PC-3 (cell line): ENCODE measurements at regions not wholly inside any gene's neighbourhood (a gene's known extent, or its start where the extent isn't known, plus 50 kb on each side); places are given as distances from the start of the nearest gene placed in this dataset.

Experiments used
- ATAC-seq: fragments of 200-7000 bp; cut with Tn5 transposase; 2 replicates; pipeline ENCODE4 v1.9.1; 2020; ENCODE audit warnings: mild to moderate bottlenecking, moderate library complexity
- BruUV-seq: library from RNA; stranded (reverse); fragments of 400-500 nt; replicated peaks from 2 replicates; lab custom pipeline; 2021; lab: Mats Ljungman, UMichigan
- CTCF ChIA-PET: fragments of 300-600 bp; sonication (Branson Sonifier 250); formaldehyde crosslinking; loops from one replicate; lab custom pipeline; 2022; ENCODE audit warnings: antibody characterized with exemption; lab: Charles Lee
- POLR2A ChIA-PET: fragments of 300-600 bp; sonication (Branson Sonifier 250); formaldehyde crosslinking; loops from one replicate; lab custom pipeline; 2022; ENCODE audit warnings: antibody characterized with exemption; ENCODE audit not compliant: unreplicated experiment; lab: Charles Lee
- DNase-seq: peaks from one replicate; pipeline ENCODE4 v3.0.0-alpha.2; 2015
- H2AFZ ChIP-seq: fragments of 300-600 bp; sonication (generic); 2 replicates; pipeline ENCODE4 v1.6.0; 2016; ENCODE audit warnings: antibody characterized with exemption, low read length
- H3F3A ChIP-seq: fragments of 300-600 bp; sonication (generic); one replicate; pipeline ENCODE4 v1.6.0; 2017; ENCODE audit warnings: antibody characterized with exemption, low read length, control low read depth, mild to moderate bottlenecking; ENCODE audit not compliant: unreplicated experiment
- H3K27ac ChIP-seq: fragments of 300-600 bp; sonication (generic); 2 replicates; pipeline ENCODE4 v1.5.1; 2016; ENCODE audit warnings: mild to moderate bottlenecking, low read length
- H3K27me3 ChIP-seq: fragments of 300-600 bp; sonication (generic); 2 replicates; pipeline ENCODE4 v1.6.1; 2016; ENCODE audit warnings: low read length, mixed read lengths
- H3K36me3 ChIP-seq: fragments of 300-600 bp; sonication (generic); 2 replicates; pipeline ENCODE4 v1.6.1; 2016; ENCODE audit warnings: low read depth, mixed run types, low read length, mixed read lengths
- H3K4me1 ChIP-seq: fragments of 300-600 bp; sonication (generic); 2 replicates; pipeline ENCODE4 v1.5.1; 2016; ENCODE audit warnings: low read length; ENCODE audit not compliant: insufficient read depth
- H3K4me2 ChIP-seq: fragments of 300-600 bp; sonication (generic); 2 replicates; pipeline ENCODE4 v1.6.0; 2016; ENCODE audit warnings: low read length
- H3K4me3 ChIP-seq: fragments of 300-600 bp; sonication (generic); 2 replicates; pipeline ENCODE4 v1.5.1; 2016; ENCODE audit warnings: mild to moderate bottlenecking, low read length, mixed read lengths
- H3K79me2 ChIP-seq: fragments of 300-600 bp; sonication (generic); 2 replicates; pipeline ENCODE4 v1.6.1; 2017; ENCODE audit warnings: low read length, mixed read lengths
- H3K9ac ChIP-seq: fragments of 300-600 bp; sonication (generic); 2 replicates; pipeline ENCODE4 v1.6.0; 2016; ENCODE audit warnings: mild to moderate bottlenecking, low read length
- H3K9me2 ChIP-seq: fragments of 300-600 bp; sonication (generic); replicated peaks from 2 replicates; pipeline ENCODE4 v1.6.1; 2016; ENCODE audit warnings: mixed run types, low read length, mixed read lengths
- H3K9me3 ChIP-seq: fragments of 300-600 bp; sonication (generic); 2 replicates; pipeline ENCODE4 v1.6.1; 2016; ENCODE audit warnings: low read length, mixed read lengths
- H4K20me1 ChIP-seq: fragments of 300-600 bp; sonication (generic); 2 replicates; pipeline ENCODE4 v1.6.1; 2016; ENCODE audit warnings: low read length, mixed read lengths
- EZH2 ChIP-seq: fragments of 300-600 bp; sonication (generic); IDR thresholded peaks from one replicate; pipeline ENCODE4 v1.6.1; 2017; ENCODE audit warnings: antibody characterized with exemption, mild to moderate bottlenecking, low read length; ENCODE audit not compliant: unreplicated experiment
- EZH2phosphoT487 ChIP-seq: fragments of 300-600 bp; sonication (generic); IDR thresholded peaks from 2 replicates; pipeline ENCODE4 v1.6.1; 2018; ENCODE audit warnings: mild to moderate bottlenecking, antibody characterized with exemption, low read length, borderline replicate concordance
- intact Hi-C: fragments of 100-400 bp; cut with micrococcal nuclease; formaldehyde crosslinking; loops from 2 replicates; pipeline ENCODE4 v1.9.0; 2023
- TF ChIP-seq, protein P1 (sequence below): fragments of 300-600 bp; sonication (generic); conservative IDR thresholded peaks from 2 replicates; pipeline ENCODE4 v1.5.1; 2017; ENCODE audit warnings: antibody characterized with exemption, low read depth, mild to moderate bottlenecking, low read length

DNA sequence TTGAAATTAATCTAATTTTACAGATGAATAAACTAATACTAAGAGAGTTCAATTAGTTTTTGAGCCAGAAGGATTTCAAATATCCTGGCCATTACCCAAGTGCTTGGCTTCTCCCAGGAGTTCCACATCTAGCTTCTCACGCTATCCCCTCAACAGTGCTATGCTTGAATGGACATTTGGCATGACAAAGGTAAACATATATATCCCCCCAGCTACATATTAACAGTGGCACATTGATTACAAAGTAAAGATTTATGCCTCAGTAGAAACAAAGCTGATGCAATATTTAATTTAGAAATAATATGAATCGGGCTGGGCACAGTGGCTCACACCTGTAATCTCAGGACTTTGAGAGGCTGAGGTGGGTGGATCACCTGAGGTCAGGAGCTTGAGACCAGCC is 434.6 kb upstream of the PRMT6 start:
- Histone ChIP-seq H3F3A (peaks cover 6% of the 10 kb centered on the region), H3K79me2 (no peaks in the 10 kb centered on the region), H3K9ac (peak overlapping the region; percentile 77), H3K36me3 (no peaks in the 10 kb centered on the region), H3K9me2 (no peaks in the 10 kb centered on the region), H2AFZ (no peak overlapping the region), H3K9me3 (no peaks in the 10 kb centered on the region), H3K27me3 (no peaks in the 10 kb centered on the region), H3K4me1 (peaks cover 29% of the 10 kb centered on the region), H4K20me1 (no peaks in the 10 kb centered on the region), H3K4me2 (peak overlapping the region; percentile 27; the same call in 1 of the 2 replicates), H3K4me3 (no peak overlapping the region), H3K27ac (peak overlapping the region; percentile 97)
- intact Hi-C loops: loop anchor here (5.0 kb wide), 3 partner anchors 145 to 600 kb away; partner anchors contain the start of gene NTNG1
- TF ChIP-seq EZH2: no peak
- TF ChIP-seq, protein P1, sequence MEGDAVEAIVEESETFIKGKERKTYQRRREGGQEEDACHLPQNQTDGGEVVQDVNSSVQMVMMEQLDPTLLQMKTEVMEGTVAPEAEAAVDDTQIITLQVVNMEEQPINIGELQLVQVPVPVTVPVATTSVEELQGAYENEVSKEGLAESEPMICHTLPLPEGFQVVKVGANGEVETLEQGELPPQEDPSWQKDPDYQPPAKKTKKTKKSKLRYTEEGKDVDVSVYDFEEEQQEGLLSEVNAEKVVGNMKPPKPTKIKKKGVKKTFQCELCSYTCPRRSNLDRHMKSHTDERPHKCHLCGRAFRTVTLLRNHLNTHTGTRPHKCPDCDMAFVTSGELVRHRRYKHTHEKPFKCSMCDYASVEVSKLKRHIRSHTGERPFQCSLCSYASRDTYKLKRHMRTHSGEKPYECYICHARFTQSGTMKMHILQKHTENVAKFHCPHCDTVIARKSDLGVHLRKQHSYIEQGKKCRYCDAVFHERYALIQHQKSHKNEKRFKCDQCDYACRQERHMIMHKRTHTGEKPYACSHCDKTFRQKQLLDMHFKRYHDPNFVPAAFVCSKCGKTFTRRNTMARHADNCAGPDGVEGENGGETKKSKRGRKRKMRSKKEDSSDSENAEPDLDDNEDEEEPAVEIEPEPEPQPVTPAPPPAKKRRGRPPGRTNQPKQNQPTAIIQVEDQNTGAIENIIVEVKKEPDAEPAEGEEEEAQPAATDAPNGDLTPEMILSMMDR: no peak
- TF ChIP-seq EZH2phosphoT487: no peak
- DNase-seq: peak; percentile 77
- no peak for ATAC-seq
- ChIA-PET POLR2A (no interaction called here), CTCF (no interaction called here)
- BruUV-seq: no TSS peak

GRCh38 chr1:106637566-106637965 is 418.9 kb upstream of the PRMT6 start:
- intact Hi-C loops: no loop called here
- CTCF ChIA-PET: no interaction called here
- no TSS peak for BruUV-seq

GRCh38 chr1:106646261-106646784 is 410.2 kb upstream of the PRMT6 start:
- intact Hi-C loops: no loop called here
- no peaks in the 10 kb centered on the region for H3K9me3 ChIP-seq
- H3K9me2 ChIP-seq: no peaks in the 10 kb centered on the region
- ChIA-PET POLR2A (no interaction called here), CTCF (no interaction called here)
- H3F3A ChIP-seq: no peaks in the 10 kb centered on the region
- no peaks in the 10 kb centered on the region for H3K4me1 ChIP-seq
- ATAC-seq (no peak), DNase-seq (no peak)
- H3K27me3 ChIP-seq: no peaks in the 10 kb centered on the region
- H3K4me3 ChIP-seq: no peak overlapping the region
- no peaks in the 10 kb centered on the region for H3K36me3 ChIP-seq
- BruUV-seq: no TSS peak
- H3K9ac ChIP-seq: no peak overlapping the region
- no peaks in the 10 kb centered on the region for H4K20me1 ChIP-seq
- no peaks in the 10 kb centered on the region for H3K79me2 ChIP-seq
- H3K4me2 ChIP-seq: no peak overlapping the region
- TF ChIP-seq EZH2phosphoT487 (no peak), EZH2 (no peak)
- TF ChIP-seq, protein P1: no peak
- H2AFZ ChIP-seq: no peak overlapping the region
- H3K27ac ChIP-seq: no peak overlapping the region

More at GRCh38 chr1:106637566-106637965, 418.9 kb upstream of the PRMT6 start:
- no peak overlapping the region for H3K27ac ChIP-seq
- POLR2A ChIA-PET: no interaction called here
- no peak overlapping the region for H3K4me2 ChIP-seq
- no peak overlapping the region for H3K4me3 ChIP-seq
- no peaks in the 10 kb centered on the region for H3K27me3 ChIP-seq
- no peak overlapping the region for H3K9ac ChIP-seq
- DNase-seq (no peak), ATAC-seq (no peak)
- no peaks in the 10 kb centered on the region for H3F3A ChIP-seq
- H3K4me1 ChIP-seq: no peaks in the 10 kb centered on the region
- H3K9me3 ChIP-seq: no peaks in the 10 kb centered on the region
- no peaks in the 10 kb centered on the region for H4K20me1 ChIP-seq
- H3K36me3 ChIP-seq: no peaks in the 10 kb centered on the region
- no peak overlapping the region for H2AFZ ChIP-seq
- no peaks in the 10 kb centered on the region for H3K79me2 ChIP-seq
- no peaks in the 10 kb centered on the region for H3K9me2 ChIP-seq
- TF ChIP-seq EZH2phosphoT487: no peak
- TF ChIP-seq EZH2: no peak
- TF ChIP-seq, protein P1: no peak
